Fibroblast of pulmonary artery (primary cell): ENCODE measurements at regions not wholly inside any gene's neighbourhood (a gene's known extent, or its start where the extent isn't known, plus 50 kb on each side); places are given as distances from the start of the nearest gene placed in this dataset.
"Not testable (repeated sequence)": the region's sequence is repeated elsewhere in the genome, so short reads cannot be mapped to it uniquely, and the experiment has no call there.

Source experiments
- DNase-seq: peaks from one replicate; pipeline ENCODE4 v3.0.0-alpha.2; 2010; ENCODE audit warnings: low read depth
- H3K4me3 ChIP-seq: replicated peaks from 2 replicates; pipeline ENCODE4 v1.5.1; 2011; ENCODE audit warnings: low read depth, mild to moderate bottlenecking, control low read depth, low read length, moderate library complexity
- CTCF ChIP-seq: IDR thresholded peaks from 2 replicates; pipeline ENCODE4 v1.5.1; 2011; ENCODE audit warnings: mild to moderate bottlenecking, control low read depth, low read length, inconsistent platforms; ENCODE audit errors: missing control alignments

- DNase-seq = no peak
Observed at GRCh38 chr1:69109277-69109676, 458.4 kb upstream of the LRRC7 start.

DNA sequence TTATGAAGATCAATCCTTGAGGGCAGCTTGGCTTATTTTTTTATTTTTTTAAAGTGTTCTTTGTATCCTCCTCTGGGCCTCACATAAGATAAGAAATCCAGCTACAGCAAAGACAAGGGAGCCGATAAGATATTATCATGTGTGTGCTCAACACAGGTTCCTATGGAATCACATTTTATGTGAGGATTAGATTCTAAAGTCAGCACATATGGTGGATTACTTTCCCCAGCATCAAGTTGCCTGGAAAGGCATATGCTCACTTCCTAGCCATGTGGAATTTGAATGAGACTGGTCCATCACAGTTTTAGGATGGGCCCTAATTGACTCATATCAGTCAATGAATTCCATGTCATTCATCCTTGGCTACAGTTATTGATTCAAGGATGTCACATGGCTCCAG lies 456.9 kb upstream of the LRRC7 start:
- H3K4me3 ChIP-seq = no peak overlapping the region
- no peak for TF ChIP-seq CTCF
- DNase-seq = no peak

More at GRCh38 chr1:69109277-69109676, 458.4 kb upstream of the LRRC7 start:
- no peak for TF ChIP-seq CTCF
- H3K4me3 ChIP-seq = no peak overlapping the region

DNA sequence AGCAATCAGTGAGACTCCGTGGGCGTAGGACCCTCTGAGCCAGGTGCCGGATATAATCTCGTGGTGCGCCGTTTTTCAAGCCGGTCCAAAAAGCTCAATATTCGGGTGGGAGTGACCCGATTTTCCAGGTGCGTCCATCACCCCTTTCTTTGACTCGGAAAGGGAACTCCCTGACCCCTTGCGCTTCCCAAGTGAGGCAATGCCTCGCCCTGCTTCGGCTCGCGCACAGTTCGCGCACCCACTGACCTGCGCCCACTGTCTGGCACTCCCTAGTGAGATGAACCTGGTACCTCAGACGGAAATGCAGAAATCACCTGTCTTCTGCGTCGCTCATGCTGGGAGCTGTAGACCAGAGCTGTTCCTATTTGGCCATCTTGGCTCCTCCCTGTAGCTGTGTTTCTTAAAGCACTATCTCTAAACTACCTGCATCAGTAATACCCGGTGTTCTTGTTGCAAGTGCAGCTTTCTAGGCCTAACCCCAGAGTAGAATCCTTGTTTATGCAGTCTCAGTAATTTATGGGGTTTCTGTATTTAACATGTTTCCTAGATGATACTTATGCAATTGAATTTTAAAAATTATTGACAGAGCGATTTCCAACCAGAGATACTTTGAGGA lies 447.5 kb upstream of the LRRC7 start:
- DNase-seq, H3K4me3 ChIP-seq: not testable (repeated sequence)

- DNase-seq = no peak
- no peak for TF ChIP-seq CTCF
- H3K4me3 ChIP-seq = no peak overlapping the region
Observed at GRCh38 chr1:69120817-69121216, 446.9 kb upstream of the LRRC7 start.

DNA sequence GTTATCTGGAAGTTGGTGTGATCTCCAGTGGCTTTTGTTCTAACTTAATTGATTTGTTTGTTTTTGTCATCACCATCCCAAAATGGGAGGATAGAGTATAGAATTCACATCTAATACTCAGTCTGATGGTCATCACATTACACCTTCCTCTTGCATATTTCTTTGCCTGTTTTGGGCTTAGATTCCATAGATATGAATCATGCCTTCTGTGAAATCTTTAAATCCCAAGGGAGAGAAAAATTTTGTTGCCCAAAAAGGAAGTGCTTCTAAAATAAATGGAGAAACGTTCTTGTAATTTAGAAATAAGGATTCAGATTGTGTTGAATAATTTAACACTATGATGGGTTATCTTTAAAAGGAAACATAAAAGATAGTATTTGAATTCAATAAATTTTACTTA lies 446.0 kb upstream of the LRRC7 start:
- no peak overlapping the region for H3K4me3 ChIP-seq
- DNase-seq = peak; percentile 53
- no peak for TF ChIP-seq CTCF

DNA sequence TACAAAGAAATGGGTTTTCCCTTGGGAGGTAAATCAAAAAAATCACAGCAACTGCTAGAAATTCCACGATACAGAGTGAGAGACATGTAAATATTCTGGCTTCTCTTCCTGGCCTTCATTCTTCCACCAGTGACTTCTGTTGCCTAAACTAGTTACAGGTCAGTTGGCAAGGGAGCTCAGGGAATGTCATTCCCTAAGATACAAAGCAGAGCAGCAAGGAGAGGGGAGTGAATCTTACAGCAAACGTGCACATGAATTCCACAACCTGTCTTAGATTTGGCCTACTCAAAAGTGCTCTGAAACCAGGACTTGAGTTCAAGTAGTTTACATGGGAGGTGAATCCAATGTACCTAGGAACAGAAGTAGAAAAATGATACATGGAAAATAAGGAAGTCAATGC lies 445.3 kb upstream of the LRRC7 start:
- no peak for DNase-seq
- no peak for TF ChIP-seq CTCF
- no peak overlapping the region for H3K4me3 ChIP-seq

DNA sequence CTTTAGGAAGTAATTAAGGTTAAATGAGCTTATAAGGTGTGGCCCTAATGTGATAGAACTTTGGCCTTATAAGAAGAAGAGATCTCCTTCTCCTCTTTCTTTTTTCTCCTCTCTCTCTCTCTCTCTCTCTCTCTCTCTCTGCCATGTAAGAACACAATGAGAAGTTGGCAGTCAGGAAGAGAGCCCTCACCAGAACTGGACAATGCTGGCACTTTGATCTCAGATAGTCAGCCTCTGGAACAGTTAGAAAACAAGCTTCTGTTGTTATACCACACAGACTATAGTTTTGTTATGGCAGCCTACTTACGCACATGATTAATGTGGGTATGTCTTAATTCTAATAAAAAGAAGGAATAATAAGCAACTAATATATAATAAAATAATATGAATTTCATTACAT lies 444.2 kb upstream of the LRRC7 start:
- no peak overlapping the region for H3K4me3 ChIP-seq
- no peak for DNase-seq
- TF ChIP-seq CTCF = no peak

- TF ChIP-seq CTCF = no peak
- DNase-seq = no peak
- no peak overlapping the region for H3K4me3 ChIP-seq
Observed at GRCh38 chr1:69126796-69127195, 440.9 kb upstream of the LRRC7 start.
